Adrenal gland (tissue), 9 donors: ENCODE measurements at regions not wholly inside any gene's neighbourhood (a gene's known extent, or its start where the extent isn't known, plus 50 kb on each side); places are given as distances from the start of the nearest gene placed in this dataset.

ENCODE experiments used
- DNase-seq, 7 donors: peaks; one replicate each; pipeline ENCODE4 v3.0.0-alpha.2; 2019 to 2020
- H3K27ac ChIP-seq, 5 donors: fragments of 200-600 bp; sonication (generic) in 4 of 5; 1 replicate in 3 of 5; 2 replicates in 2 of 5; pipeline versions ENCODE4 v1.5.1 to v1.8.0; 2016 to 2020; ENCODE audit warnings: mild to moderate bottlenecking in 1 of 5
- H3K27me3 ChIP-seq: fragments of 200-600 bp; 2 replicates; pipeline ENCODE4 v1.8.0; 2021
- H3K36me3 ChIP-seq, 2 donors: fragments of 200-600 bp; replicated peaks in 1 of 2; 1 replicate in 1 of 2; 2 replicates in 1 of 2; pipeline versions ENCODE4 v1.5.1 to v1.8.0; 2018 to 2022
- H3K4me1 ChIP-seq, 2 donors: fragments of 200-600 bp; replicated peaks in 1 of 2; 1 replicate in 1 of 2; 2 replicates in 1 of 2; pipeline versions ENCODE4 v1.5.1 to v1.8.0; 2018 to 2021
- H3K4me3 ChIP-seq, 4 donors: fragments of 200-600 bp; sonication (generic) in 3 of 4; one replicate each; pipeline ENCODE4 v1.5.1; 2016 to 2018
- H3K9me3 ChIP-seq, 3 donors: fragments of 200-600 bp; sonication (generic) in 1 of 3; replicated peaks in 1 of 3; 1 replicate in 2 of 3; 2 replicates in 1 of 3; pipeline versions ENCODE4 v1.5.1 to v1.8.0; 2016 to 2021
- CTCF ChIP-seq, 6 experiments: fragments of 450-650 bp in 4 of 6; fragments of 200-600 bp in 2 of 6; sonication (generic) in 1 of 6; IDR thresholded peaks; 1 replicate in 5 of 6; 2 replicates in 1 of 6; pipeline versions ENCODE4 v1.5.1 to v1.8.0; 2016 to 2021; ENCODE audit warnings: antibody characterized with exemption in 6 of 6, mild to moderate bottlenecking in 2 of 6, moderate library complexity in 1 of 6
- POLR2A ChIP-seq, 2 donors: fragments of 450-650 bp; IDR thresholded peaks; one replicate each; pipeline ENCODE4 v1.6.1; 2017; ENCODE audit warnings: antibody characterized with exemption in 2 of 2, mild to moderate bottlenecking in 2 of 2, moderate library complexity in 1 of 2
- WGBS, 4 donors: extraction: QIAGEN DNeasy Blood & Tissue Kit in 2 of 4; methylation state at CpG; one replicate each; pipeline versions ENCODE4 v1.1.5 to v1.1.7; 2013 to 2017; 5-methylcytosine and 5-hydroxymethylcytosine counted together
- intact Hi-C, 2 donors: fragments of 100-400 bp; cut with DNase I; formaldehyde crosslinking; loops; one replicate each; pipeline versions ENCODE4 v1.14.1 to v1.15.0; 2022 to 2023
- donor health status: healthy with polysubstance abuse.
- donor health status: Bipolar disorder and iron deficiency.
- donor health status: DM: yes; HTN: yes; CAD: no.
- donor health status: DM: no; HTN: no; CAD: no.
- donor health status: DM: no; HTN: no; CAD: no.

GRCh38 chr13:58869566-58869965, 1238.0 kb downstream of the PCDH17 start:
- Histone ChIP-seq H3K27ac (no peak overlapping the region), H3K4me1 (no peaks in the 10 kb centered on the region), H3K27me3 (no peaks in the 10 kb centered on the region), H3K36me3 (no peaks in the 10 kb centered on the region), H3K4me3 (no peak overlapping the region), H3K9me3 (no peaks in the 10 kb centered on the region)
- WGBS, 4 donors: 84 to 89% (median 87%) methylated on average over 1 of the region's 1 CpG
- DNase-seq: no peak
- intact Hi-C loops: no loop called here
- TF ChIP-seq POLR2A (IDR thresholded peaks at IDR 0.05): no peak
- no peak for TF ChIP-seq CTCF (IDR thresholded peaks at IDR 0.05)

- intact Hi-C loops: no loop called here
- no peaks in the 10 kb centered on the region for H3K9me3 ChIP-seq
- H3K27ac ChIP-seq: no peak overlapping the region
- H3K36me3 ChIP-seq: no peaks in the 10 kb centered on the region
- 50 to 68% (median 63%) methylated on average over 1 of the region's 1 CpG for WGBS, 4 donors
- TF ChIP-seq CTCF (IDR thresholded peaks at IDR 0.05) (no peak), POLR2A (IDR thresholded peaks at IDR 0.05) (no peak)
- H3K27me3 ChIP-seq: no peaks in the 10 kb centered on the region
- H3K4me3 ChIP-seq: no peak overlapping the region
- DNase-seq: no peak
- H3K4me1 ChIP-seq: no peaks in the 10 kb centered on the region
Observed at GRCh38 chr13:58876473-58876872, 1244.9 kb downstream of the PCDH17 start.

GRCh38 chr13:58879114-58879513, 1247.6 kb downstream of the PCDH17 start:
- no peaks in the 10 kb centered on the region for H3K9me3 ChIP-seq
- H3K36me3 ChIP-seq: no peaks in the 10 kb centered on the region
- TF ChIP-seq CTCF (IDR thresholded peaks at IDR 0.05): no peak
- TF ChIP-seq POLR2A (IDR thresholded peaks at IDR 0.05): no peak
- intact Hi-C loops: no loop called here
- DNase-seq: no peak
- no peak overlapping the region for H3K27ac ChIP-seq
- H3K27me3 ChIP-seq: no peaks in the 10 kb centered on the region
- no peaks in the 10 kb centered on the region for H3K4me1 ChIP-seq
- H3K4me3 ChIP-seq: no peak overlapping the region

- H3K27me3 ChIP-seq: no peaks in the 10 kb centered on the region
- WGBS, 4 donors: 66 to 76% (median 69%) methylated on average over 4 of the region's 4 CpGs
- H3K4me1 ChIP-seq: no peaks in the 10 kb centered on the region
- H3K9me3 ChIP-seq: no peaks in the 10 kb centered on the region
- no peak for DNase-seq
- no peak overlapping the region for H3K4me3 ChIP-seq
- no peak overlapping the region for H3K27ac ChIP-seq
- no peaks in the 10 kb centered on the region for H3K36me3 ChIP-seq
- TF ChIP-seq POLR2A (IDR thresholded peaks at IDR 0.05): no peak
- intact Hi-C loops: no loop called here
Observed at GRCh38 chr13:58882516-58882915, 1251.0 kb downstream of the PCDH17 start.

GRCh38 chr13:58883405-58883804, 1251.9 kb downstream of the PCDH17 start:
- no peak overlapping the region for H3K27ac ChIP-seq
- intact Hi-C loops: no loop called here
- H3K27me3 ChIP-seq: no peaks in the 10 kb centered on the region
- DNase-seq: no peak
- no peaks in the 10 kb centered on the region for H3K4me1 ChIP-seq
- H3K4me3 ChIP-seq: no peak overlapping the region
- H3K9me3 ChIP-seq: no peaks in the 10 kb centered on the region
- no peaks in the 10 kb centered on the region for H3K36me3 ChIP-seq
- TF ChIP-seq CTCF (IDR thresholded peaks at IDR 0.05) (no peak), POLR2A (IDR thresholded peaks at IDR 0.05) (no peak)
- 41 to 46% (median 45%) methylated on average over 2 of the region's 2 CpGs for WGBS, 4 donors
